A172 (cell line): ENCODE measurements at regions not wholly inside any gene's neighbourhood (a gene's known extent, or its start where the extent isn't known, plus 50 kb on each side); places are given as distances from the start of the nearest gene placed in this dataset.

Experiments used
- DNase-seq: peaks from one replicate; pipeline ENCODE4 v3.0.0-alpha.2; 2015; ENCODE audit warnings: low spot score

DNA sequence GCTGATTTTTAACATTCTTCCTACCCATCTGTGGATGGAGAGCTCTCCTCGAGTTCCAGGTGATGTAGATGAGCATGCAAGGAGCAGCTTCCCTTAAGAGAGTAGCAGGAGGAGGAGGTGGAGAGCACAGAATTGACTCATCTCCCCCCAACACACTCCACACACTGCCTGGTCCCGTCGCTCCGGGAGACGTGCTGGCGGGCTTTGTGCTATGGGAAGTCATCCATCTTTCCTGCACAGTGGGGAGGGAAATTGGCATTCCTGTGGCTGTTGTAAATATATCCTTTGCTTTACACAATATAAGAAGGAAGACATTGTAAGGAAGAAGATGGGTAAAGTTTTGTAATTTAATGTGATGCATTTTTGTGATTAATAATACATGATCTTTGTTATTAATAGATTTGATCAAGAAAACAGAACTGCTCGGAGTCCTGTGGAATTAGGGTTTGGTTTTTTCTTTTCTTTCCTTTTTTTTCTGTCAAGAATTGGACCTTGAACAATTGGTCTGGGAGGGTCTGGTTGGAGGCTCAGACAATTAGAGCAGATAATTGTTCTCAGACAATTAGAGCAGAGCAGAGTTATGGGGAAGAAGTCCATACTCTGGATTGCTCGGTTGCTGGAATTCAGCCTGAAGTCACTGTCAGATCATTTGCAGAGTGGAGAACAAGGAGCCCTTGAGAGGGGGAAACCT lies 297.8 kb downstream of the GADD45G start:
- DNase-seq = peak; percentile 96

- peak; percentile 40 for DNase-seq
Measured at GRCh38 chr9:89903141-89903475, 298.3 kb downstream of the GADD45G start.

- DNase-seq = no peak
Measured at GRCh38 chr9:89905606-89906338, 301.0 kb downstream of the GADD45G start.

DNA sequence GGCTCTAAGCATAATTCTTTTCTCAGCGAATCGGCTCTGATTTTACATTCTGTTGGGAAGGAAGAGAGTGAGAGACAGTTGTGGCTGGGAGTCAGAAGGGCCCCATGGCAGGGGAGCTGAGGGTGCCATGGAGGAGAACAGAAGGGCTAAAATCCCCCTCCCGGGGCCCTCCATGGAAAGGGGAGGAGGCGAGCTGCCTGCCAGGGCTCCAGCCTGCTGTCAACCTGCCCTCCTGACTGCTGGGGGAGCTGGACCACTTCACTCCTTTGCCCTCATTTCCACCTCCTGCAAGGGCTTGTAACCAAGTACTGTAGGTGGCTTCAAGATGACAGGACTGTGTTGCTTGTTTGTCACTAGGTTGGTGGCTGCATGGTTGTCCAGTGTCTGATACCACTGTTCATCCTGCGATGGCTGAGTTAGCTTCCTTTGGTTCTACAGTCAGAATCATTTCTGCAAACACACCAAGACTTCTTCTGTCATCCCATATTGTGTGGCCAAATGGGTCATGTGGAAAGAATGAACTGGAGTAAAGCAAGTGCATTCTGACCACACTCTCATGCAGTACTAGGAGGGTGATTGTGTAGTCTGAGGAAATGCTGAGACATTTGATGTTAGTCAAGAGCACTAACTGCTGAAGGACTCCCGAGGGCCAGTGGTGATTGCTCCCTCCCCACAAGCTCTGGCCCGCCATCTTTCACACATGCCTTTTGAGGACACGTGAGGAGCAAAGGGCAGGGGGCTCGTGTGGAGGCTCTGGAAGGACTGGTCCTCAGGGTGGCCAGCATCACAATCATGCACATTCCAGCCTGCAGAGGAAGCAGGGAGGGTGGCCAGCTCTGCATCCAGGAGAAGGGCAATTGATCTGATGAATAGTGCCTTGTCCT lies 307.2 kb downstream of the GADD45G start:
- no peak for DNase-seq

DNA sequence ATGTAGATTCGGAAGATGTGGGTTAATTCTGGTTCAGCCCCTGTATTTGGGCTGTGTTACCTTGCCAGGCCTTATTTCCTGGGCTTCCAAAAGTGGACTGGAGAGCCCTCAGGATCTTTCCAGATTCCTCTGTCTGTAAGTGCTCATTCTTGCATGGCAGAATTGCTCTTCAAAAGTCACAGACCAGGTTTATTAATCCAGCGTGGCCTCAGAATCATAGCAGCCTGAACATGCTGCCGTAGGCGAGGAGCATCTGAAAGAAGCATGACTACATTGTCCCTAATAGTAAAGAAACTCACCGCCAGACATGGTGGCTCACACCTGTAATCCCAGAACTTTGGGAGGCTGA lies 307.8 kb downstream of the GADD45G start:
- no peak for DNase-seq

GRCh38 chr9:89915187-89915586 lies 310.4 kb downstream of the GADD45G start:
- DNase-seq = no peak

DNA sequence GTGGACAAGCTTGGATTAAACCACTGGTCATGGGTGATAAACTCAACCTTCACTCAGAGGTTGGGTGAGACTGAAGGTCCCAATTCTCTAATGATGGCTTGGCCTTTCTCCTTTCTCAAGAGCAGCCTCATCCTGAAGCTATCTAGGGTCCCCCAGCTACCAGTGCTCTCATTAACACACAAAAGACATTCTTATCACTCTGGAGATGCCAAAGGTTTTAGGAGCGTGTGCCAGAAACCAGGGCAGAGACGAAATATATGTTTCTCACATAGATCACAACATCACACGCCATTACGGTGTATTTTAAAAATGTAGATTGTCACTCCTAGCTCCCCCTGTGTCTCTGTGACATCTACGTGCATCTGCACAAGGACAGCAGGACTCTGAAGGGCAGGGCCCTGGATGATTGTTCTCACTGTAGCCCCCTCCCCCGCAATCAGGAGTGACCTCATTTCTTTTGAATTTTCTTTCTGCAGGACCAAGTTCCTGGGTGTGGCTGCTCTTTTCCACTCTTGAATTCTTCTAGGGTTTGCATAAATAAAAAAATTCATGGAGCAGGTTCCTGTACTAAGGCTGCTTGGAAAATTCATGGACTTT lies 311.3 kb downstream of the GADD45G start:
- peak; percentile 83 for DNase-seq

GRCh38 chr9:89917861-89918260 lies 313.0 kb downstream of the GADD45G start:
- DNase-seq = no peak

- peak; percentile 31 for DNase-seq
Measured at GRCh38 chr9:89919171-89919681, 314.4 kb downstream of the GADD45G start.

DNA sequence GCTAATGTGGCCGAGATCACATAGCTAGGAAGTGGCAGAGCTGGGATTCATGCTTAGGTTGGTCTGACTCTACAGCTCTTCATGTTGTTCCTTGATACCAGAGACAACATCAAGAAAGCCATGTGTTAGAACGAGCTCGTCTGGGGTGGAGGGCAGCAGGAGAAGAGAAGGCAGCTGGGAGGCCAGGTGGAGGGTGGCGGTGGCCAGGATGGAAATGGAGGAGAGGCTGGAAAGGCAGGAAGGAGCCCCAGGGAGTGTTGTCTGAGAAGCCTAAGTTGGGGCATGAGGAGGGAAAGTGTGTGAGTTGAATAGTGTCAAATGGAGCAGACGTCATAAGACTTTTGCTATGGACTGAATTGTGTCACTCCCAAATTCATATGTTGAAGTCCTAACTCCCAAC lies 315.3 kb downstream of the GADD45G start:
- DNase-seq = no peak

GRCh38 chr9:89920951-89921350 lies 316.1 kb downstream of the GADD45G start:
- no peak for DNase-seq

GRCh38 chr9:89922099-89922498 lies 317.3 kb downstream of the GADD45G start:
- no peak for DNase-seq

- DNase-seq = no peak
Measured at GRCh38 chr9:89923174-89923573, 318.4 kb downstream of the GADD45G start.

- DNase-seq = peak; percentile 79
Measured at GRCh38 chr9:89923961-89924504, 319.2 kb downstream of the GADD45G start.

DNA sequence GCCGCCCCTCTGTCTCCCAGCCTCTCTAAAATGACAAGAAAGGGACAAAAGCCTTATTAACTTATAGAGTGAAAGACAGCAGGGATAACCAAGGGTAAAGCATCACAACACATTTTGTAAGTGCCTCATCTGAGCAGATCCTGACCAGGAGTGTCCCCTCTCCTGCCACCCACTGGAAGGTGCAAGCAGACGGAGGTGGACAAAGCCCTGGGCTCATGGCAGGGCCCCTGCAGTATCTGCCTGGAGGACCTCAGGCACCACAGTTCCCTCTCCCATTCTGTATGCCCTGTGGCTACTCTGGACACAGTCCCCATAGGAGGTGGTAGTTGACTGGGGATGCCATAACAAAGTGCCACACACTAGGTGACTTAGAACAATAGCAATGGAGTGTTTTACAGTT lies 319.8 kb downstream of the GADD45G start:
- DNase-seq = no peak

GRCh38 chr9:89926167-89926566 lies 321.4 kb downstream of the GADD45G start:
- no peak for DNase-seq

DNA sequence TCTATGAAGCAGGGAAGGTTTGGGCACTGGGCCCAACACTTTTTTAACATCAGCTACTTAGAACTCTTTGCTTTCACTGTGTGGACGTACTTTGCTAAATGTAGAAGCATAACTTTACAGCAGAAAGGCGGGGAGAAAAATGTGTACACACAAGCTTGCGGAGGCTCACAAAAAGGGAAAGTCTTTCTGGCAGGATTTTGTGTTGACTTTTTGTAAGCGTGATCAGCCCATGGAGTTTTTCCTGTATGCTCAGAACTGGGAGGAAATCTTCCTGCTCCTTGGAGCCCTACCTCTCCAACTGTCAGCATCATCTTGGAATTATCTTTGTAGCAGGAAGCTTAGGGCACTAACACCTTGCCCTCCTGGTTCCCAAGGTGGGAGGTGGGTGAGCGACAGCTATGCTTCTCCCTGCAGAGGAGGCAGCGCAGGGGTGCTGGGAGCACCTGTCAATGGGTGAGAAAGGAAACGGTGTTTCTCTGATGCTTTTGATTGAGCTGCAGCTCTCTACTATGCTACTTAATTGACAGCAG lies 321.9 kb downstream of the GADD45G start:
- DNase-seq = no peak

DNA sequence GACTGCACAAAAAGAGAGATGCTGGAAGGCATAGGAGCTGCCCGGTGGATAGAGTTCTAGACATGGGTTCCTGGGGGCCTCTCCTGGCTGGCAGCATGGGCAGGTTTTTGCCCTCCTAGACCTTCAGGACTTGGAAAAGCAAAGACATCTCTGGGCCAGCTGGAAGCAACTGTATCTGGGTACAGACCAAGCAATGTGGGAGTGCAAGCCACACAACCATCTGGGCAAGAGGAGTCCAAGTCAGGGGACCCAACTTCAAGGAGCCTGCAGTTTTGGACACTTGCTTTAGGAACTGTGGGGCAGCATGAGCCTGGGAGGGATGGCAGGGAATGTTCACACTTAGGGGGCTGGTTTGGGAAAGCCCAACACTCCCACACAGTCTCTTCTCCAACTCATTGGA lies 323.3 kb downstream of the GADD45G start:
- DNase-seq = no peak

- DNase-seq = no peak
Measured at GRCh38 chr9:89928521-89929275, 323.9 kb downstream of the GADD45G start.

DNA sequence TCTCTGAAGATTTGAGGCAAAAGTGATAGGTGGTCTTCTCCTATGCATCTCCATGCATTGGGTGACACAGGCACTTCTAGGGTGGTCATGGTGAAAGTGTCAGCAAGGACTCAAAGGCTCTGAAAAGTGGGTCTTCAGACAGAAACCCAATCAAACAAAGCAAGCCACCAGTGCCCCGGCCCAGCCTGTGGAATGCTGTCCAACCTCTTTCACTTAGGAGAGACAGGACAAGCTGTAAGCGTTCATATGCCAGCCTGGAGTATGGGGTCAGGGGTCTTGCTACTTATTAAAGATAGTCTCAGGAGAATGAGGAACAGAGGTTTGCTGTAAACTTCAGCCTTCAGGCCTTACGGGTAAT lies 324.5 kb downstream of the GADD45G start:
- no peak for DNase-seq
